ENCODE measurements at regions not wholly inside any gene's neighbourhood (a gene's known extent, or its start where the extent isn't known, plus 50 kb on each side); places are given as distances from the start of the nearest gene placed in this dataset.
"Not testable (repeated sequence)": the region's sequence is repeated elsewhere in the genome, so short reads cannot be mapped to it uniquely, and the experiment has no call there.

- not testable (repeated sequence) for DNase-seq
Observed at GRCh38 chr2:111484097-111484496, 363.4 kb downstream of the BCL2L11 start.

GRCh38 chr2:111485895-111486294, 365.2 kb downstream of the BCL2L11 start:
- DNase-seq: not testable (repeated sequence)

GRCh38 chr2:111488451-111488850, 367.7 kb downstream of the BCL2L11 start:
- not testable (repeated sequence) for DNase-seq

- not testable (repeated sequence) for DNase-seq
Observed at GRCh38 chr2:111489460-111489859, 368.7 kb downstream of the BCL2L11 start.

- not testable (repeated sequence) for DNase-seq
Observed at GRCh38 chr2:111491181-111491580, 370.5 kb downstream of the BCL2L11 start.

- not testable (repeated sequence) for DNase-seq
Observed at GRCh38 chr2:111491614-111492013, 370.9 kb downstream of the BCL2L11 start.

GRCh38 chr2:111492995-111493719, 372.4 kb downstream of the BCL2L11 start:
- not testable (repeated sequence) for DNase-seq

GRCh38 chr2:111493720-111494078, 373.0 kb downstream of the BCL2L11 start:
- DNase-seq: not testable (repeated sequence)

GRCh38 chr2:111494288-111494980, 373.7 kb downstream of the BCL2L11 start:
- not testable (repeated sequence) for DNase-seq

- not testable (repeated sequence) for DNase-seq
Observed at GRCh38 chr2:111494981-111495315, 374.2 kb downstream of the BCL2L11 start.

- not testable (repeated sequence) for DNase-seq
Observed at GRCh38 chr2:111495636-111496035, 374.9 kb downstream of the BCL2L11 start.

GRCh38 chr2:111496176-111496575, 375.5 kb downstream of the BCL2L11 start:
- not testable (repeated sequence) for DNase-seq

- DNase-seq: not testable (repeated sequence)
Observed at GRCh38 chr2:111496860-111497259, 376.1 kb downstream of the BCL2L11 start.

- DNase-seq: not testable (repeated sequence)
Observed at GRCh38 chr2:111497270-111497669, 376.6 kb downstream of the BCL2L11 start.

- not testable (repeated sequence) for DNase-seq
Observed at GRCh38 chr2:111500536-111501062, 379.9 kb downstream of the BCL2L11 start.

- not testable (repeated sequence) for DNase-seq
Observed at GRCh38 chr2:111503844-111504570, 380.0 kb downstream of the ANAPC1 start.

GRCh38 chr2:111504571-111504942, 379.4 kb downstream of the ANAPC1 start:
- not testable (repeated sequence) for DNase-seq

- not testable (repeated sequence) for DNase-seq
Observed at GRCh38 chr2:111505267-111505666, 378.7 kb downstream of the ANAPC1 start.

- not testable (repeated sequence) for DNase-seq
Observed at GRCh38 chr2:111506936-111507335, 377.1 kb downstream of the ANAPC1 start.

GRCh38 chr2:111509225-111509869, 374.6 kb downstream of the ANAPC1 start:
- DNase-seq: not testable (repeated sequence)

GRCh38 chr2:111510384-111510783, 373.6 kb downstream of the ANAPC1 start:
- DNase-seq: not testable (repeated sequence)

- DNase-seq: not testable (repeated sequence)
Observed at GRCh38 chr2:111511062-111511461, 372.9 kb downstream of the ANAPC1 start.

GRCh38 chr2:111512378-111512777, 371.6 kb downstream of the ANAPC1 start:
- DNase-seq: not testable (repeated sequence)

Measured in NCI-H446 treated with DMSO at 0.1 percent for 48 hours (cell line).